ENCODE measurements at regions not wholly inside any gene's neighbourhood (a gene's known extent, or its start where the extent isn't known, plus 50 kb on each side); places are given as distances from the start of the nearest gene placed in this dataset.

- H3K9ac ChIP-seq (ENCODE audit: insufficient read length, low read depth), result no peak overlapping the region
- 0 out of 2 replicates have a peak, but pooled peaks cover 3% of the 10 kb centered on the region for H3K9me3 ChIP-seq (ENCODE audit: insufficient read depth, low read length)
- TF ChIP-seq YY1 (IDR thresholded peaks at IDR 0.05; ENCODE audit: insufficient read depth, insufficient read length) (peak; percentile 76), ZNF274 (IDR thresholded peaks at IDR 0.05; ENCODE audit: low read depth, low read length) (no peak), SUZ12 (IDR thresholded peaks at IDR 0.05; ENCODE audit: extremely low read depth, insufficient read depth, insufficient read length) (no peak)
- no peaks in the 10 kb centered on the region for H3K36me3 ChIP-seq (ENCODE audit: insufficient read depth, insufficient read length, low read length)
- H3K4me3 ChIP-seq (ENCODE audit: insufficient read length, low read depth), result no peak overlapping the region
- H3K27me3 ChIP-seq (ENCODE audit: insufficient read depth, insufficient read length), result no peaks in the 10 kb centered on the region
- no peaks in the 10 kb centered on the region for H3K4me1 ChIP-seq (ENCODE audit: insufficient read depth, insufficient read length)
- no peak for DNase-seq (ENCODE audit: low read depth, low spot score)
Measured at GRCh38 chr6:19694697-19695096, 142.5 kb upstream of the ID4 start.

GRCh38 chr6:19697744-19698290, 139.4 kb upstream of the ID4 start:
- Histone ChIP-seq H3K4me1 (ENCODE audit: insufficient read depth, insufficient read length) (no peaks in the 10 kb centered on the region), H3K9ac (ENCODE audit: insufficient read length, low read depth) (no peak overlapping the region), H3K36me3 (ENCODE audit: insufficient read depth, insufficient read length, low read length) (no peaks in the 10 kb centered on the region), H3K4me3 (ENCODE audit: insufficient read length, low read depth) (no peak overlapping the region), H3K9me3 (ENCODE audit: insufficient read depth, low read length) (no peaks in the 10 kb centered on the region), H3K27me3 (ENCODE audit: insufficient read depth, insufficient read length) (no peaks in the 10 kb centered on the region)
- DNase-seq (ENCODE audit: low read depth, low spot score), result no peak
- TF ChIP-seq SUZ12 (IDR thresholded peaks at IDR 0.05; ENCODE audit: extremely low read depth, insufficient read depth, insufficient read length) (no peak), YY1 (IDR thresholded peaks at IDR 0.05; ENCODE audit: insufficient read depth, insufficient read length) (no peak), ZNF274 (IDR thresholded peaks at IDR 0.05; ENCODE audit: low read depth, low read length) (no peak)

GRCh38 chr6:19699932-19700331, 137.2 kb upstream of the ID4 start:
- H3K27me3 ChIP-seq (ENCODE audit: insufficient read depth, insufficient read length), result no peaks in the 10 kb centered on the region
- DNase-seq (ENCODE audit: low read depth, low spot score), result no peak
- H3K9me3 ChIP-seq (ENCODE audit: insufficient read depth, low read length), result no peaks in the 10 kb centered on the region
- H3K4me3 ChIP-seq (ENCODE audit: insufficient read length, low read depth), result no peak overlapping the region
- TF ChIP-seq YY1 (IDR thresholded peaks at IDR 0.05; ENCODE audit: insufficient read depth, insufficient read length), result no peak
- no peak for TF ChIP-seq ZNF274 (IDR thresholded peaks at IDR 0.05; ENCODE audit: low read depth, low read length)
- TF ChIP-seq SUZ12 (IDR thresholded peaks at IDR 0.05; ENCODE audit: extremely low read depth, insufficient read depth, insufficient read length), result no peak
- H3K4me1 ChIP-seq (ENCODE audit: insufficient read depth, insufficient read length), result no peaks in the 10 kb centered on the region
- no peaks in the 10 kb centered on the region for H3K36me3 ChIP-seq (ENCODE audit: insufficient read depth, insufficient read length, low read length)
- no peak overlapping the region for H3K9ac ChIP-seq (ENCODE audit: insufficient read length, low read depth)

- Histone ChIP-seq H3K4me1 (ENCODE audit: insufficient read depth, insufficient read length) (no peaks in the 10 kb centered on the region), H3K27me3 (ENCODE audit: insufficient read depth, insufficient read length) (no peaks in the 10 kb centered on the region), H3K36me3 (ENCODE audit: insufficient read depth, insufficient read length, low read length) (no peaks in the 10 kb centered on the region), H3K9me3 (ENCODE audit: insufficient read depth, low read length) (no peaks in the 10 kb centered on the region), H3K4me3 (ENCODE audit: insufficient read length, low read depth) (no peak overlapping the region), H3K9ac (ENCODE audit: insufficient read length, low read depth) (no peak overlapping the region)
- no peak for DNase-seq (ENCODE audit: low read depth, low spot score)
- TF ChIP-seq ZNF274 (IDR thresholded peaks at IDR 0.05; ENCODE audit: low read depth, low read length) (no peak), YY1 (IDR thresholded peaks at IDR 0.05; ENCODE audit: insufficient read depth, insufficient read length) (no peak), SUZ12 (IDR thresholded peaks at IDR 0.05; ENCODE audit: extremely low read depth, insufficient read depth, insufficient read length) (no peak)
Measured at GRCh38 chr6:19705606-19706005, 131.6 kb upstream of the ID4 start.

- H3K9me3 ChIP-seq (ENCODE audit: insufficient read depth, low read length), result no peaks in the 10 kb centered on the region
- no peak overlapping the region for H3K9ac ChIP-seq (ENCODE audit: insufficient read length, low read depth)
- TF ChIP-seq YY1 (IDR thresholded peaks at IDR 0.05; ENCODE audit: insufficient read depth, insufficient read length), result no peak
- no peak for TF ChIP-seq SUZ12 (IDR thresholded peaks at IDR 0.05; ENCODE audit: extremely low read depth, insufficient read depth, insufficient read length)
- TF ChIP-seq ZNF274 (IDR thresholded peaks at IDR 0.05; ENCODE audit: low read depth, low read length), result no peak
- no peaks in the 10 kb centered on the region for H3K36me3 ChIP-seq (ENCODE audit: insufficient read depth, insufficient read length, low read length)
- DNase-seq (ENCODE audit: low read depth, low spot score), result no peak
- H3K4me3 ChIP-seq (ENCODE audit: insufficient read length, low read depth), result no peak overlapping the region
- no peaks in the 10 kb centered on the region for H3K4me1 ChIP-seq (ENCODE audit: insufficient read depth, insufficient read length)
- no peaks in the 10 kb centered on the region for H3K27me3 ChIP-seq (ENCODE audit: insufficient read depth, insufficient read length)
Measured at GRCh38 chr6:19712012-19712688, 125.0 kb upstream of the ID4 start.

- no peaks in the 10 kb centered on the region for H3K27me3 ChIP-seq (ENCODE audit: insufficient read depth, insufficient read length)
- no peak overlapping the region for H3K9ac ChIP-seq (ENCODE audit: insufficient read length, low read depth)
- no peak for TF ChIP-seq SUZ12 (IDR thresholded peaks at IDR 0.05; ENCODE audit: extremely low read depth, insufficient read depth, insufficient read length)
- TF ChIP-seq ZNF274 (IDR thresholded peaks at IDR 0.05; ENCODE audit: low read depth, low read length), result no peak
- TF ChIP-seq YY1 (IDR thresholded peaks at IDR 0.05; ENCODE audit: insufficient read depth, insufficient read length), result no peak
- no peaks in the 10 kb centered on the region for H3K36me3 ChIP-seq (ENCODE audit: insufficient read depth, insufficient read length, low read length)
- H3K4me3 ChIP-seq (ENCODE audit: insufficient read length, low read depth), result no peak overlapping the region
- no peaks in the 10 kb centered on the region for H3K4me1 ChIP-seq (ENCODE audit: insufficient read depth, insufficient read length)
- no peak for DNase-seq (ENCODE audit: low read depth, low spot score)
- no peaks in the 10 kb centered on the region for H3K9me3 ChIP-seq (ENCODE audit: insufficient read depth, low read length)
Measured at GRCh38 chr6:19712998-19713397, 124.2 kb upstream of the ID4 start.

GRCh38 chr6:19713411-19713810, 123.8 kb upstream of the ID4 start:
- TF ChIP-seq YY1 (IDR thresholded peaks at IDR 0.05; ENCODE audit: insufficient read depth, insufficient read length) (no peak), SUZ12 (IDR thresholded peaks at IDR 0.05; ENCODE audit: extremely low read depth, insufficient read depth, insufficient read length) (no peak), ZNF274 (IDR thresholded peaks at IDR 0.05; ENCODE audit: low read depth, low read length) (no peak)
- Histone ChIP-seq H3K4me1 (ENCODE audit: insufficient read depth, insufficient read length) (no peaks in the 10 kb centered on the region), H3K36me3 (ENCODE audit: insufficient read depth, insufficient read length, low read length) (no peaks in the 10 kb centered on the region), H3K9ac (ENCODE audit: insufficient read length, low read depth) (no peak overlapping the region), H3K4me3 (ENCODE audit: insufficient read length, low read depth) (no peak overlapping the region), H3K27me3 (ENCODE audit: insufficient read depth, insufficient read length) (no peaks in the 10 kb centered on the region), H3K9me3 (ENCODE audit: insufficient read depth, low read length) (no peaks in the 10 kb centered on the region)
- DNase-seq (ENCODE audit: low read depth, low spot score), result no peak

Measured in NT2/D1 (cell line).